ENCODE measurements at regions not wholly inside any gene's neighbourhood (a gene's known extent, or its start where the extent isn't known, plus 50 kb on each side); places are given as distances from the start of the nearest gene placed in this dataset.

GRCh38 chr6:22149096-22149495 lies 147.7 kb downstream of the PRL start:
- TF ChIP-seq CTCF (IDR thresholded peaks at IDR 0.05) (no peak), POLR2AphosphoS5 (IDR thresholded peaks at IDR 0.05; ENCODE audit: insufficient read depth in 1 of 2, low read depth in 1 of 2) (no peak), POLR2A (IDR thresholded peaks at IDR 0.05) (no peak)
